ENCODE measurements at regions not wholly inside any gene's neighbourhood (a gene's known extent, or its start where the extent isn't known, plus 50 kb on each side); places are given as distances from the start of the nearest gene placed in this dataset.

- TF ChIP-seq, protein P1, sequence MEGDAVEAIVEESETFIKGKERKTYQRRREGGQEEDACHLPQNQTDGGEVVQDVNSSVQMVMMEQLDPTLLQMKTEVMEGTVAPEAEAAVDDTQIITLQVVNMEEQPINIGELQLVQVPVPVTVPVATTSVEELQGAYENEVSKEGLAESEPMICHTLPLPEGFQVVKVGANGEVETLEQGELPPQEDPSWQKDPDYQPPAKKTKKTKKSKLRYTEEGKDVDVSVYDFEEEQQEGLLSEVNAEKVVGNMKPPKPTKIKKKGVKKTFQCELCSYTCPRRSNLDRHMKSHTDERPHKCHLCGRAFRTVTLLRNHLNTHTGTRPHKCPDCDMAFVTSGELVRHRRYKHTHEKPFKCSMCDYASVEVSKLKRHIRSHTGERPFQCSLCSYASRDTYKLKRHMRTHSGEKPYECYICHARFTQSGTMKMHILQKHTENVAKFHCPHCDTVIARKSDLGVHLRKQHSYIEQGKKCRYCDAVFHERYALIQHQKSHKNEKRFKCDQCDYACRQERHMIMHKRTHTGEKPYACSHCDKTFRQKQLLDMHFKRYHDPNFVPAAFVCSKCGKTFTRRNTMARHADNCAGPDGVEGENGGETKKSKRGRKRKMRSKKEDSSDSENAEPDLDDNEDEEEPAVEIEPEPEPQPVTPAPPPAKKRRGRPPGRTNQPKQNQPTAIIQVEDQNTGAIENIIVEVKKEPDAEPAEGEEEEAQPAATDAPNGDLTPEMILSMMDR (IDR thresholded peaks at IDR 0.05): no peak
- TF ChIP-seq POLR2A (IDR thresholded peaks at IDR 0.05): no peak
Observed at GRCh38 chr12:65747338-65747737, 76.9 kb upstream of the HMGA2 start.
